HFF-Myc (cell line): ENCODE measurements at regions not wholly inside any gene's neighbourhood (a gene's known extent, or its start where the extent isn't known, plus 50 kb on each side); places are given as distances from the start of the nearest gene placed in this dataset.

ENCODE experiments used
- DNase-seq: peaks from one replicate; pipeline ENCODE4 v3.0.0-alpha.2; 2011; ENCODE audit warnings: low read depth; ENCODE audit errors: extremely low read depth
- H3K4me3 ChIP-seq: replicated peaks from 2 replicates; pipeline ENCODE4 v1.5.1; 2011; ENCODE audit warnings: low read depth, mild to moderate bottlenecking, control low read depth, low read length
- TF ChIP-seq, protein P1 (sequence below): IDR thresholded peaks from 2 replicates; pipeline ENCODE4 v1.5.1; 2012; ENCODE audit warnings: mild to moderate bottlenecking, low read depth, low read length, control low read depth; ENCODE audit errors: missing control alignments

DNA sequence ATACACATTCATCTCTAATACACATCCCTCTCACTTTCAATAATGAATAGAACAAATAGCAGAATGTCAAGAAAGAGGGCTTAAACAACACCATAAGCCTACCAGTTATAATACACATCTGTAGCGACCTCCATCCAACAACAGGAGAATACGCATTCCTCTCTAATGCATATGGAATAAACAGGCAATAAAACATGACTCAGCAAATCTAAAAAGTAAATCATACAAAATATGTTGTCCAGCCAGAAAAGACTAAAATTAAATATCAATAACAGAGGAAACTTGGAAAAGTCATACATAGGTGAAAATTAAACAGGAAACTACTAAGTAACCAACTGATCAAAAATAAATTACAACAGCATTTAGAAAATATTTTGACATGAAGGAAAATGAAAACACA lies 1127.5 kb upstream of the NCAM2 start:
- H3K4me3 ChIP-seq, result no peak overlapping the region
- no peak for DNase-seq
- TF ChIP-seq, protein P1, sequence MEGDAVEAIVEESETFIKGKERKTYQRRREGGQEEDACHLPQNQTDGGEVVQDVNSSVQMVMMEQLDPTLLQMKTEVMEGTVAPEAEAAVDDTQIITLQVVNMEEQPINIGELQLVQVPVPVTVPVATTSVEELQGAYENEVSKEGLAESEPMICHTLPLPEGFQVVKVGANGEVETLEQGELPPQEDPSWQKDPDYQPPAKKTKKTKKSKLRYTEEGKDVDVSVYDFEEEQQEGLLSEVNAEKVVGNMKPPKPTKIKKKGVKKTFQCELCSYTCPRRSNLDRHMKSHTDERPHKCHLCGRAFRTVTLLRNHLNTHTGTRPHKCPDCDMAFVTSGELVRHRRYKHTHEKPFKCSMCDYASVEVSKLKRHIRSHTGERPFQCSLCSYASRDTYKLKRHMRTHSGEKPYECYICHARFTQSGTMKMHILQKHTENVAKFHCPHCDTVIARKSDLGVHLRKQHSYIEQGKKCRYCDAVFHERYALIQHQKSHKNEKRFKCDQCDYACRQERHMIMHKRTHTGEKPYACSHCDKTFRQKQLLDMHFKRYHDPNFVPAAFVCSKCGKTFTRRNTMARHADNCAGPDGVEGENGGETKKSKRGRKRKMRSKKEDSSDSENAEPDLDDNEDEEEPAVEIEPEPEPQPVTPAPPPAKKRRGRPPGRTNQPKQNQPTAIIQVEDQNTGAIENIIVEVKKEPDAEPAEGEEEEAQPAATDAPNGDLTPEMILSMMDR, result no peak

DNA sequence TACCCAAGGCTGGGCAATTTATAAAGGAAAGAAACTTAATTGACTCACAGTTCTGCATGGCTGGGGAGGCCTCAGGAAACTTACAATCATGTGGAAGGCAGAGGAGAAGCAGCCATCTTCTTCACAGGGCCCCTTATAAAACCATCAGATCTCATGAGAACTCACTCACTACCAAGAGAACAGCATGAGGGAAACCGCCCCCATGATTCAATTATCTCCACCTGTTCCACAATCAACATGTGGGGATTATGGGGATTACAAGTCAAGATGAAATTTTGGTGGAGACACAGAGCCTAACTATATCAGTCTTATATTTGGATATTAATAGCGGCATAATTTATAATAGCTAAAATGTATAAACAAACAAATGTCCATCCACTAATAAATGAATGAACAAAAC lies 1123.7 kb upstream of the NCAM2 start:
- TF ChIP-seq, protein P1, result no peak
- DNase-seq, result no peak
- H3K4me3 ChIP-seq, result no peak overlapping the region

DNA sequence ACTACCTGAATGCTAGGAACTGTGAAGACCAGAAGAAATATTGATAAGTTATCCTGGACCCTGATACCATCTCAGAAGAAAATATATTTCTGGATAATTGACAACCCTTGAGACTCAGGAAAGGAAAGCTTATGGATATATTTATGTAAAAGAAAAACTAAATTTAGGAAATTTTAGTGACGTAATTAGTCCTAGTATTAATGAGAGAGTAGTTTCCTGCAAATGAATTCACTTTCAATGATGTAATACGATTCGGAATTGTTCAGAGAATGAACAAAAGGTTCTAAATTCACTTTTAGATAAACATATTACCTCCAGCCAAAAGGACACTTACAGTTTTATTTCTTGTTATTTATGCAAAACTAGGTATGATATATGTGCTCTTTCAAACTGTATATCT lies 1120.1 kb upstream of the NCAM2 start:
- DNase-seq, result no peak
- TF ChIP-seq, protein P1, result no peak
- H3K4me3 ChIP-seq, result no peak overlapping the region

DNA sequence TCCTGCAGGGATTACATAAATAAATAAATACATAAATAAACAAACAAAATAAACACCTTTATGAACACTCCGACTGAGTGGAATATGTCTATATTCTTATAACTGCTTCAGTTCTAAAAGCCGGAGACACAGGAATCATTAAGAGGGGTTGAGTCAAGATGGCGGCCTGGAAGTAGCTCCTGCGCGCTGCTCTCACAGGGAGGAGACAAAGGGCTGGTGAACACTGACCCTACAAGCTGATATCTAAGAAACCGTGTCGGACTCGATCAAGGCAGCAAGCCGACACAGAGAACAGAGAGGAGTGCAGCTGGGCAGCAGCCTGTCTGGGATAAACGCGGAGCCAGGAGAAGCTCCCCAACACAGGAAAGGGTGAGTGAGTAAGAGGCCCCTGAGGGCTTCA lies 1098.6 kb upstream of the NCAM2 start:
- no peak for DNase-seq
- no peak overlapping the region for H3K4me3 ChIP-seq
- TF ChIP-seq, protein P1, result no peak

DNA sequence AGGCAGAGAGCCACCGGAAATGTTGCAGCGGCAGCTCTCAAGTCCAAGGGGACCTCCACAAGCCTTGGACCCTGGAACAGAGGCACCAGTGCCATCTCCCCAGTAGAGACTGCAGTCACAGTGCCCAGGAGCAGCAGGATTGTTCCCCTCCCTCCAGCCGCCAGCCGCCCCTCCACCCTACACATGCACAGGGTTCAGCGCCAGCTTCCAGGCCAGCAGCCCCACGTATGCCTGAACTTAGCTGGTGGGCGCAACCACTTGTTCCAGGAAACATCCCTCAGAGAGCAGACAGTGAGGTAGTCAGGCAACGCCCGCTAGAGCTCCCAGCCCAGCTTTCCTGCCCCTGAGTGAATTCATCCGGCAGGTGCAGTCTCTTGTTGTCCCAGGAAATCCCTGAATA lies 1098.1 kb upstream of the NCAM2 start:
- TF ChIP-seq, protein P1, result no peak
- no peak for DNase-seq
- no peak overlapping the region for H3K4me3 ChIP-seq

DNA sequence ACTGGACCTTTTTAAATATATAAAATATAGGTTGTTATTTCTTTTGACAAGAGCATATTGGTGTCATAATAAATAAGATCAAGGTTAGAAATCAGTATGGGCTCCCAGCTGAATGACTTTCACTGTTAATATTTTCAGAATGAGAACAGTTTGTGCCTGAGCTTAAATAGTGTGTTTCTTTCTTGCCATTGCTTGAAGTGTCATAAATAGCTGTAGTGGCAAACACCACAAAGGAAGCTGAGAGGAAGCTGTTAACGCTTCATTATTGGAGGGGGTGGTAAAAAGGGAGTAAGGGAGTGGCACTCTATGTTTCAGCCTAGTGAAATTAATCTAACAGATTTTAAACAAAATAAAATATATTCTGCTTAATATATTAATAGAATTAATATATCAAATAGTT lies 1089.8 kb upstream of the NCAM2 start:
- TF ChIP-seq, protein P1, result no peak
- no peak for DNase-seq

DNA sequence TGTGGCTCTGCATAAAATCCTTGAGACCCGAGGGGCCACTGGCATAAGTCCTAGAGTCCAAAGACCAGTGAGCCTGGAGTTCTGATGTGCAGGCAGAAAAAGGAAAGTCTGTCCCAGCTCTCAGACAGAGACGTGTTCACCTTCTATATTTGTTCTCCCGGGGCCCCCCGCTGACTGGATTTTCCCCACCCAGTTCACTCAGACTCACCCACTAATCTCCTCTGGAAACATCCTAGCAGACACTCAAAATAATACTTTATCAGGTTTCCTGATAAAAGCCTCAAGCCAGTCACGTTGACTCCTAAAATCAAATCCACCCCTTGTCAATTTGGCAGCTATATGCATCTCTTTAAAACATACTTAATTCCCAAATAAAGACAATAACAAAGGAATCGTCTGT lies 1084.2 kb upstream of the NCAM2 start:
- H3K4me3 ChIP-seq, result no peak overlapping the region
- no peak for DNase-seq
- TF ChIP-seq, protein P1, result no peak

More for the DNA sequence above, 1089.8 kb upstream of the NCAM2 start:
- no peak overlapping the region for H3K4me3 ChIP-seq
